ENCODE measurements at regions not wholly inside any gene's neighbourhood (a gene's known extent, or its start where the extent isn't known, plus 50 kb on each side); places are given as distances from the start of the nearest gene placed in this dataset.
"Not testable (repeated sequence)": the region's sequence is repeated elsewhere in the genome, so short reads cannot be mapped to it uniquely, and the experiment has no call there.

DNA sequence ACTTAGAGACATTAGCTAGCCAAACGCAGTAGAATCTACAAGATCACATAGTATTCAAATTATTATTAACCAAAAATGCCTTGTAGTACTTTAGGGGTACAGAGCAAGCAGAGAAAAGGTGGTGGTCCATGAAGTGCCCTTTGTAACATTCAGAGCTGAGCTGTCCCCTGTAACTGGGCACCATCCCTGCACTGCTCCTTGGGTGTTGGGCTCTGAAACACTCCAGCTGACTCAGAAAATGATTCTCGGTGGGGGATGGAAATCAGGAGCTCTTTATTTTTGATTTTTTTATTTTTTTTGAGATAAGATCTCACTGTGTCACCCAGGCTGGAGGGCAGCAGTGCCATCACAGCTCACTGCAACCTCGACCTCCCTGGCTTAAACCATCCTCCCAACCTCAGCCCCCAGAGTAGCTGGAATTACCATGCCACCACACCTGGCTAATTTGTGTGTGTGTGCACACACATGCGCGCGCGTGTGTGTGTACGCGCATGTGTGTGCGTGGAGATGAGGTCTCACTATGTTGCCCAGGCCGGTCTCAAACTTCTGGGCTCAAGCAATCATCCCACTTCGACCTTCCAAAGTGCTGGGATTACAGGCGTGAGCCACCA, 342.6 kb downstream of the BCL2L11 start:
- TF ChIP-seq EZH2 (IDR thresholded peaks at IDR 0.05; ENCODE audit: low read depth, low read length, severe bottlenecking); PHF8 (conservative IDR thresholded peaks at IDR 0.05; ENCODE audit: low read depth, low read length); CBX5 (IDR thresholded peaks at IDR 0.05; ENCODE audit: low read depth, low read length); POLR2A (IDR thresholded peaks at IDR 0.05; ENCODE audit: control extremely low read depth in 1 of 2, low read depth in 2 of 2, low read length in 2 of 2); KDM5A (IDR thresholded peaks at IDR 0.05; ENCODE audit: low read length); CTCF (IDR thresholded peaks at IDR 0.05; ENCODE audit: control extremely low read depth in 1 of 3, insufficient read depth in 1 of 3, low read depth in 1 of 3, low read length in 3 of 3); CBX8 (IDR thresholded peaks at IDR 0.05; ENCODE audit: borderline replicate concordance, low read depth, low read length); ATF2 (IDR thresholded peaks at IDR 0.05; ENCODE audit: low read length); EGR1 (IDR thresholded peaks at IDR 0.05; ENCODE audit: borderline replicate concordance, low read depth, low read length); TAF1 (IDR thresholded peaks at IDR 0.05; ENCODE audit: low read depth, low read length); JUND (IDR thresholded peaks at IDR 0.05; ENCODE audit: low read length): not testable (repeated sequence)

Measured in H1 (cell line).